Esophagus squamous epithelium (tissue), 4 donors: ENCODE measurements at regions not wholly inside any gene's neighbourhood (a gene's known extent, or its start where the extent isn't known, plus 50 kb on each side); places are given as distances from the start of the nearest gene placed in this dataset.

Source experiments
- POLR2A ChIP-seq, 4 donors: fragments of 450-650 bp; IDR thresholded peaks; one replicate each; pipeline ENCODE4 v1.6.1; 2017; ENCODE audit warnings: antibody characterized with exemption in 4 of 4, mild to moderate bottlenecking in 4 of 4, moderate library complexity in 3 of 4
- TF ChIP-seq, protein P1 (sequence below), 6 experiments: fragments of 450-650 bp in 4 of 6; fragments of 200-600 bp in 2 of 6; sonication (generic) in 2 of 6; IDR thresholded peaks; one replicate each; pipeline ENCODE4 v1.5.1; 2016 to 2019; ENCODE audit warnings: antibody characterized with exemption in 6 of 6, mild to moderate bottlenecking in 4 of 6, moderate library complexity in 4 of 6

DNA sequence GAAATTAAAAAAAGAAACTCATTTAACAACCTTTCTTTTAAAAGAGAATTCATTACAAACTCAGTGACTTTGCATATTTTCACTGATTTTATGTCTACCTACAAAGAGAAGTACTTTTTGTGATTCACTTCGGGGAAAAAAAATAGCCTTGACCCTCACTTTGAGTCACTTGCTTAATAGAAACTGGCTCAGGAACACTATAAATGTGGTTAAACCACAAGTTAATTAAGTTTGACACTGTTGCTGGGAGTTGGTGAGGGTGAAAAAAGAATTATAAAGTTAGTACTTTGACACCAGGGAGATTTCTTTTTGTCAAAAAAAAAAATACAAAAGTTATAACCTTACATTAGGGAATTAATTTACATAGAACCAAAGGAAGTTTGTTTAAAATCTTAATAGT lies 810.9 kb downstream of the NR2F2 start:
- TF ChIP-seq, protein P1, sequence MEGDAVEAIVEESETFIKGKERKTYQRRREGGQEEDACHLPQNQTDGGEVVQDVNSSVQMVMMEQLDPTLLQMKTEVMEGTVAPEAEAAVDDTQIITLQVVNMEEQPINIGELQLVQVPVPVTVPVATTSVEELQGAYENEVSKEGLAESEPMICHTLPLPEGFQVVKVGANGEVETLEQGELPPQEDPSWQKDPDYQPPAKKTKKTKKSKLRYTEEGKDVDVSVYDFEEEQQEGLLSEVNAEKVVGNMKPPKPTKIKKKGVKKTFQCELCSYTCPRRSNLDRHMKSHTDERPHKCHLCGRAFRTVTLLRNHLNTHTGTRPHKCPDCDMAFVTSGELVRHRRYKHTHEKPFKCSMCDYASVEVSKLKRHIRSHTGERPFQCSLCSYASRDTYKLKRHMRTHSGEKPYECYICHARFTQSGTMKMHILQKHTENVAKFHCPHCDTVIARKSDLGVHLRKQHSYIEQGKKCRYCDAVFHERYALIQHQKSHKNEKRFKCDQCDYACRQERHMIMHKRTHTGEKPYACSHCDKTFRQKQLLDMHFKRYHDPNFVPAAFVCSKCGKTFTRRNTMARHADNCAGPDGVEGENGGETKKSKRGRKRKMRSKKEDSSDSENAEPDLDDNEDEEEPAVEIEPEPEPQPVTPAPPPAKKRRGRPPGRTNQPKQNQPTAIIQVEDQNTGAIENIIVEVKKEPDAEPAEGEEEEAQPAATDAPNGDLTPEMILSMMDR (IDR thresholded peaks at IDR 0.05), result no peak
- TF ChIP-seq POLR2A (IDR thresholded peaks at IDR 0.05), result no peak
